Fibroblast of upper back skin (primary cell): ENCODE measurements at regions not wholly inside any gene's neighbourhood (a gene's known extent, or its start where the extent isn't known, plus 50 kb on each side); places are given as distances from the start of the nearest gene placed in this dataset.

Experiments used
- DNase-seq: peaks from one replicate; pipeline ENCODE4 v3.0.0-alpha.2; 2013

- peak; percentile 19 for DNase-seq
Observed at GRCh38 chr10:124285587-124286527, 132.9 kb downstream of the OAT start.

- DNase-seq = no peak
Observed at GRCh38 chr10:124283949-124284250, 134.8 kb downstream of the OAT start.

GRCh38 chr10:124283215-124283948, 135.3 kb downstream of the OAT start:
- DNase-seq = no peak

DNA sequence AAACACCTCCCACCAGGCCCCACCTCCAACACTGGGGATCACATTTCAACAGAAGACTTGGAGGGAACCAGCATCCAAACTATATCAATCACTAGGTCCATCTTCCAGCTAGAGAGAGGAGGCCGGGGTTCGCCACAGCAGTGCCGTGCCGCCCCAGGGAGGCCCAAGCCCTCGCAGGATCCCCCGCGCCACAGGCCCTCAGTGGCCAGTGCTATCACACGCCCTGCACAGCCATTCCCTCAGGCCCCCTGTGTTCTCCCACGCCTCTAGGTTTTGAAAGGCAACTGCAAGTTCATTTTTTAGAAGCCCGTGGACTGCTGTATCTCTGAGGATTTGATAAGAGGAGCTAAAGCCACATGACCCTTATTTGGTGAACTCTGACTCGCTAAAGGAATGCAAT, 136.4 kb downstream of the OAT start:
- no peak for DNase-seq

- no peak for DNase-seq
Observed at GRCh38 chr10:124281666-124282065, 137.1 kb downstream of the OAT start.

DNA sequence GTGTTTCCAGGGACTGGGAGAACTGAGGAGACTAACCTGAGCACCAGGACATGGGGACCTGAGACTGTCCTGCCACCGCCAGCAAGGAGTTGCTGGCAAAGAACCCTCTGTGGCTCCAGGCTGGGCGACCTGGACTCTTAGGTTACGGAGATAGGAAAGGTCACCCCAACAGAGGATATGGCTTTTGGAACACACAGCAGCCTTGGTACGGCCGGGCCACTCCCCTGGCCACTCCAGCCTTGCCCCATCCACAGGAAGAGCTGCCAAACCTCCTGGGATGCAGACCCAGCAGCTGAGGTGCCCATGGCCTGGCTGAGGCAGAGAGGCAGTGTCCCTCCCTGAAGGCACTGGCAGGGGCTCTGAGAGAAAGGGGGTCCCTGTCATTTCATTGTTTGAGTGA, 137.8 kb downstream of the OAT start:
- no peak for DNase-seq

DNA sequence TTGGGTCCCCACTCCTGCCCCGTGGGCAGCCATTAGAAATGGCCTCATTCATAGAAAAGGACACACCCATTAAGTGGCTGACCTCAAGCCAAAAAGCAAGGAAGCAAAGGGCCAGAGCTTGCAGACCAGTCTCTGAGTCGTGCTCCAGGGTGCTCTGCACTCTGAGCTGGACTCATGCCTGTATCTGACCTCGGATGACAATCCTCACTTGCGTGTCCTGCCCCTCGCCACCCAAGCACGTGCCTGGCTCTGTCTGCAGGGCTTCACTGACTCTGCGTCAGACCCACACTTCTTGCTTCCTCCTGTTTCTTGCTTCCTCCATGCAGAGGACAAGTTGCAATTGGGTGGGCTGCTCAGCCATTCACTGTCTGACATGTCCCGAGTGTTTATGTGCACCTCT, 138.8 kb downstream of the OAT start:
- DNase-seq = no peak

DNA sequence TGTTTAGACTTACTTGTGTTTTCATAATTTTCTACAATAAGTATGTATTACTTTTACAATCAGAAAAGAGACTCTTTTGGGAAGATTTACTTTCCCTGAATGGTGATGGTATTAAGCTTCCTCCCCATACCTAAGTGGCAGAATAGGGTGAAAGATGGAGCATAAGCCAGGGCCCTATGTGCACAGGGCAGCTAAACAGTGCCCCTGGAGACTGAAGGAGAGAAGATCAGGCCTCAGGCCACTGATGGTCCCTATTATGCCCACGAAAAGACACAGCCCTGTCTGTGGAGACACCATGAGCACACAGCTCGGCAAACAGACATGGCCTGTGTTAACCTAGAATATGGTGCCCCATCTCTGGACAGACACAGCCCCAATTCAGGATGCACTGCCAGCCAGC, 139.4 kb downstream of the OAT start:
- DNase-seq = no peak

GRCh38 chr10:124278356-124278755, 140.4 kb downstream of the OAT start:
- DNase-seq = no peak

GRCh38 chr10:124273141-124273540, 145.6 kb downstream of the OAT start:
- no peak for DNase-seq

- no peak for DNase-seq
Observed at GRCh38 chr10:124271676-124272075, 147.0 kb downstream of the OAT start.

DNA sequence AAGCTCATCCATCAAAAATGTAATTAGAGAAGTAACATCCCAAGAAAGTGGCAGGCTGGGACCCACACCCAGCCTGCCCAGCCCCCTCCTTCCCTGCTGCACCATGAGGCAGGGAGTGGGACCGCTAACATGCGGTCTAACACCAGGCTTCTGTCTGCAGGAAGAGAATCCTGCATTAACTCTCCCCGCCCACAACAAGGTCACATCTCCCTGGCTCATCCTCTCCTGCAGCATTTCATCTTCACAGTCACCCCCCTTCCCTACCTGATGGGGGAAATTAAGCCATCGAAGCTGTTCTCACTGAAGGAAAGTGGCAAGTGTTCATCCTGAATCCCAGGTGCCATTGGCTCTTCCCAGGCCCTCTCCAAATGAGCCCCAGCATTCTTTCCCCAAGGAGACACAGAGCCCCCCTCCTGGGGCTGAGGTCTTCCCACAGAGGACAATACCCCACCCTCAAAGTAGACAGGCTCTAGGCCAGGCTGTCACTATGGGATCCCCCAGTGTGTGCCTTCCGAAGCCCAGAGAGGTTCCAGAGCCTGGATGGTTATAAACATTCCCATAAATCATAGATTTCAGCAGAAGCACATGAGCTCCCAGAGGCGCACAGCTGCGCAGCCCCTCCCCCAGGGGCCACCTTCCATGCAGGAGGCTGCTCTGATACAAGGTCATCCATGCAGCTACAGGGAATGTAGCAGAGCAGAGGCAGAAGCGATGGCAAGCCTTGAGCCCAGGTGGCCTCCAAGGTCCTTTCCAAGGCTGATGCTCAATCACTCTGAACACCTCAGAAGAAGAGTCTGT, 148.0 kb downstream of the OAT start:
- DNase-seq = no peak

DNA sequence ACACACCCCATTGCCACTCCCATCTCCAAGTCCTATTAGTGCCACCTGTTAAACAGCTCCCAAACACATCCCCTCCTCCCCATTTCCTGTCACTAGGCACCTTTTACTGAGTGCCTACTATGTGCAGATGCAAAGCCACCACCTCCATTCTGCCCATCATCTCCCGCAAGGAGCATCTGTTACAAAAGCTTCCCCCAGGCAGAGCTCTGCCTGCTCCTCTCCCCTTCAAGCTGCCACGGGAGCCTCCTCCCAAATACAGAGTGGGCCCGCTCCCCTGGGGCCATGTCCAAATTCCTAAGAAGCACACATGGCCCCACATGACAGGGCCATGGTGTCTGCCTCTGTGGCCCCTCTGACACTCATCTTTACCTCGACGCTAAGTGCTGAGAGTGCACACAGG, 149.7 kb downstream of the OAT start:
- DNase-seq = no peak

DNA sequence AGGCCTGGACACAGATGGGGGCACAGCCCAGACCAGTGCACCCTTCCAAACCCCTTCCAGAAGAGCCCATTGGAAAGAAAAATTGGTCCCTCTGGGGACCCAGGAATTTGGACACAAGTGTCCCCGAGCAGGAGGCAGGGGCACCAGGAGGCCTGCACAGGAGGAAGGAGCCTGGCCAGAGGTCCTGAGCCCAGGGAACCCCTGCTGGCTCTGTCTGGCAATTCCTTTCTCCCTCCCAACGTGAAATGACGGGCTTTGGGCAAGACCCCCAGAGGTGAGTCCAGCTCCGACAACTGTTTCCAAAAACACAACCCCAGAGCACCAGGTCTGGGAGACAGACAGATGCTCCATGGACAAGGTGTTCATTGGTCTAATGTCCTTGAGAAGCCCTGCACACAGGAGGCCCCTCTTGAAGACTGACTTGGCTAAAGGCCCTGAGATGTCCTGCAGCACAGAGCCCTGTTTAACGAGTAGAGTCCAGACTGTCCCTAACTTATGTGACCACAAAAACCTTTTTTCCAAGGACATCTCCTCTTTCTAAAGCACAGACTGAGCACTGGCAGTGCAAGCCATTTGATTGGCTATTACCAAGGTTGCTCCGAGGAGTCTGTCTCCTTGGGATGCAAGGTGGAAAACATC, 150.7 kb downstream of the OAT start:
- DNase-seq = no peak

- peak; percentile 21 for DNase-seq
Observed at GRCh38 chr10:124267231-124267885, 151.4 kb downstream of the OAT start.

DNA sequence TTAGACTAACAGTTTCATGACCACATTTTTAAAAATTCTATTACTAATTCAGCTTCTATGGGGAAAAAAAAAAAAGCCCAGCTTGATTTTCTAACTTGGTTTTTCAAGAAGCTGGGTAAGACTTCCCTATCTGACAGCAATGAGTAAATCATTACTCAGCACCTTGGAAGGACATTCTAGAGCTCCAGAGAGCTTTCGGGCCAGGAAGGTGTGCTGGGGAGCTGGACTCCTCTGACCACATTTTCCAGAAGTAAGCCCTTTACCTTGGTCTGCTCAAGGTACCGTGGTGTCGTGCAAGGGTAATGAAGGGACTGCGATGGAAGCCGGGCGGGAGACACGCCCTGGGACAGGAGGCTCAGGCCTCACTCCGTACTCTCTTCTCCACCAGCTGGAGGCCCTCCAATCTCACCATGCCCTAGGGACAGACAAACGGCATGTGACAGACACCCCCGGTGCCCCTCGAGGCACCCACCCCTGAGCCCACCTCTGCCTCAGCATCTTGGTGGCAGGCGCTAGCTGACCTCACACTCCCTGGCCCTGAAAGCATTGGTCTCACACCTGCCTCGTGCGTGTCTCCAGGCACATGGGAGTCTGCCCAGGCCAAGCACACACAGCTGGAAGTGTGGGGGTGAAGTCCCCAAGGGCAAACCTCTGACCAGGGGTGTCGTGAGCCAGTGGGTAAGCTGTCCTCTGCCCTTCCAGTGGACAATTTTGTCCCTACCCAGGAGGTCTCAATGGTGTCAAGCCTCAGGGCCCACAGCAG, 152.1 kb downstream of the OAT start:
- peak; percentile 34 for DNase-seq

DNA sequence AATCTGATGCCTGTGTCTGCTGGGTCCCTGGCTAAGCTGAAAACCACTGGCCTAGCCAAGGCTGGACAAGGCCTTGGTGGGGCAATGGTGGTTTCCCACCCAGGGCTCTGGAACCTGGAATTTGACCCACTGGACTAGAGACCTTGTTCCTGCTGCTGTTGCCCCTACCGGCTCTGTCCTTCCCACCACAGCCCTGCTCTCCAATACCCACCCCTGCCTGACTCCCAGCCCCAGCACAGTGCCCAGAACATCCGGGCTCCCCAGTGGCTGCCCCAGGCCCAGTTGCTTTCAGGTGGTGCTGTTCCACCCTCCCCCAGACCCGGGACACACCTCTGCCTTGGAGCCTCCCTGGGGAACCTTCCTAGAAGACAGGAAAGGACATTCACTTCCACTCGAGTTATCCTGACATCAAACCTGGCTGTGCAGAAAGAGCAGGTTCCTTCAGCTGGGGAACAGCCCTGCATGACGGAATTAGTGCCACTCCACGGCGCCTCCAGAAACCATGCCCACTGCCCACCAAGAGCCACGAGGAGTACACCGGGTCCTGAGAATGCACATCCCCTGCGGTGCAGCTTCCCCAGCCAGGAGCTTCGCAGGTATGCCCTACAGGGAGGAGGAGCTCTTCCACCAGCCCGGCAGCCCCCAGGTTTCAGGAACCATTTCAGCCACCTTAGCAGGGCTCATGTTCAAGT, 152.8 kb downstream of the OAT start:
- DNase-seq = no peak

GRCh38 chr10:124265391-124265745, 153.4 kb downstream of the OAT start:
- no peak for DNase-seq

DNA sequence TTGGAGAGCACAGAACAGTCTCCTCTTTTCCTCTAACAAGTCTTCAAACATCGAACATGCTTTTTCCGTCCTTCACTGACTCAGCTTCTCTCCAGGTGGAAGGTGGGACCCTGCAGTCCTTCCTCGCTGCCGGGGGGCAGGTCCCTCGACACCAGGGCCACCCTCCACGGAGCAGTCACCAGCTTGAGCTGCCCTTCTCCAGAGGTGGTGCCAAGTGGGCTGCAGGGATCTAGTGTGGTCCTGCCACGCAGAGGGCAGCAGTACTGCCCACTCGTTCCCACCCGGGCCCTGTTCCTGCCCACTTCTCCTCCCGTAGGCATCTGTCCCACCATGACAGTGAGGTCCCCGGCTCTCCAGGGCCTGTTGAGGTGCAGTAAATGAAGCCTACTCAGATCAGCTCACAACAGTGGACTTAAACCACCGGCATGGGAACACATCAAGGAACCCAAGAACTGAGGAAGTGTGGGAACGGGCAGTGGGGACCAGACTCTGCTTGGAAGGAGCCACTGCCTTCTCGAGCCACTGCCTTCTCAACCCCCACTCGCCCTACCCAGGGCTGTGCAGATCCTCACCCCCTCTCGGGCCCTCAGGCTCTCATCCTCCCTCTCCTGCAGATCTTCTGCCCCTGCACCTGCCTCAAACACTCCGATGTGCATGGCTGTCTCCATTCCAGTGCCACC, 153.9 kb downstream of the OAT start:
- no peak for DNase-seq

DNA sequence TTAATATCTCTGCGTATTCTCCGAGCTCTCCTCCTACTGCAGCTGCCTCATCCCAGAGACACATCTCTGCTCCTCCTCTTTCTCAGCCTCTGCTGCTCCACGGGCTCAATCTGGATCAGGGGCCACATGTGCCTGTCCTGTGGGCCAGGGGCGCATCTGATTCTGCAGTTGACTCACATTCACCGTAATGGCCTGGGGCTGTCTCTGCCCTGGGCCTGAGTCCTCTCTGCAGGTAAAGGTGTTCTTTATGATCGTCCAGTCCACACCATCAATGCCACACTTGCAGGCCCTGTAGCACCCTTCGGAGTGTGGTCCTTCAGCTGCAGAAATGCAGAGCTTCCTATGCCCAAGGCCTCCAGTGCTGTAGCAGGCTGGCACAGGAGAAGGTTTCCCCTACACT, 154.5 kb downstream of the OAT start:
- no peak for DNase-seq

DNA sequence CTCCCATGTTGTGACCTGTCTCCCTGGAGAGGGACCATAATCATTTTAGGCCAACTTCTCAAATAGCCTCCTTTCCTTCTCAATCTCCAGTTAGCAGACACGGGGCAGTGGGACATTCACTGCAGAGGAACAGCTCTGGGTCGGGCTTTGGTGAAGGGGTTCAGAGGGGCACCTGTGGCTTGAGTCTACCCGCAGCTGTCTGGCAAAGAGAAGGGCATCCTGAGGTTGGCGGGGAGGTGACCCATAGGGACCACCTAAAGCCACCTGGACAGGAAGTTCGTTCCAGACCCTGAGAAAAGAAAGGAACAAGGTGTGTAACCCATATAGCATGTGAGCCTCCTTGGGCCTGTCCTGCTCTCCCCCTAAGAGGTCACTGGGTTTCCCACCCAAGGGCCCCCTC, 155.0 kb downstream of the OAT start:
- no peak for DNase-seq
